ENCODE measurements at regions not wholly inside any gene's neighbourhood (a gene's known extent, or its start where the extent isn't known, plus 50 kb on each side); places are given as distances from the start of the nearest gene placed in this dataset.

DNA sequence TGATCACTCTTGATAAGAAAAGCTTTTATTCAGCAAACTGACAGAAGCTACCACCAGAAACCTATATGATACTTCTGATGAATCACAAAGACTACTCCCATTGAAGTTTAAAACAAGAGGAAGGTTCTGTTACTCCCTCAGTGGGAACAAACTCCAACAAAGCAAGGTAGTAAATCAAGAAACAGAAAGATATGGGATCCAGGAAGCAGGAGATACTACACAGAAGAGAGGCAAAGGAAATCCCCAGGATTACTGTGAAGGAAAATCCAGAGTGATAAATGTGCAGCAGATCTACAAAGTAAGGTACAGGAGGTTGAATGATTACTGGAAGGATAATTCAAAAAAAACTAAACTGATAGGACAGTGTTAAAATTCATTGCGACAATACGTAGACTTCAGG, 222.4 kb downstream of the HHIP start:
- TF ChIP-seq, protein P1, sequence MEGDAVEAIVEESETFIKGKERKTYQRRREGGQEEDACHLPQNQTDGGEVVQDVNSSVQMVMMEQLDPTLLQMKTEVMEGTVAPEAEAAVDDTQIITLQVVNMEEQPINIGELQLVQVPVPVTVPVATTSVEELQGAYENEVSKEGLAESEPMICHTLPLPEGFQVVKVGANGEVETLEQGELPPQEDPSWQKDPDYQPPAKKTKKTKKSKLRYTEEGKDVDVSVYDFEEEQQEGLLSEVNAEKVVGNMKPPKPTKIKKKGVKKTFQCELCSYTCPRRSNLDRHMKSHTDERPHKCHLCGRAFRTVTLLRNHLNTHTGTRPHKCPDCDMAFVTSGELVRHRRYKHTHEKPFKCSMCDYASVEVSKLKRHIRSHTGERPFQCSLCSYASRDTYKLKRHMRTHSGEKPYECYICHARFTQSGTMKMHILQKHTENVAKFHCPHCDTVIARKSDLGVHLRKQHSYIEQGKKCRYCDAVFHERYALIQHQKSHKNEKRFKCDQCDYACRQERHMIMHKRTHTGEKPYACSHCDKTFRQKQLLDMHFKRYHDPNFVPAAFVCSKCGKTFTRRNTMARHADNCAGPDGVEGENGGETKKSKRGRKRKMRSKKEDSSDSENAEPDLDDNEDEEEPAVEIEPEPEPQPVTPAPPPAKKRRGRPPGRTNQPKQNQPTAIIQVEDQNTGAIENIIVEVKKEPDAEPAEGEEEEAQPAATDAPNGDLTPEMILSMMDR (IDR thresholded peaks at IDR 0.05), result no peak
- no peak for TF ChIP-seq POLR2A (IDR thresholded peaks at IDR 0.05)

Measured in stomach (tissue), 4 donors.